OCI-LY3 (cell line): ENCODE measurements at regions not wholly inside any gene's neighbourhood (a gene's known extent, or its start where the extent isn't known, plus 50 kb on each side); places are given as distances from the start of the nearest gene placed in this dataset.

ENCODE experiments used
- EZH2phosphoT487 ChIP-seq: fragments of 200-600 bp; shearing (Covaris generic); IDR thresholded peaks from 2 replicates; pipeline ENCODE4 v1.6.1; 2018; ENCODE audit warnings: antibody characterized with exemption, mixed run types, low read depth
- TF ChIP-seq, protein P1 (sequence below): fragments of 200-600, 300-600 bp; sonication (generic); IDR thresholded peaks from 2 replicates; pipeline ENCODE4 v1.5.1; 2014; ENCODE audit warnings: antibody characterized with exemption, low read length, low read depth

DNA sequence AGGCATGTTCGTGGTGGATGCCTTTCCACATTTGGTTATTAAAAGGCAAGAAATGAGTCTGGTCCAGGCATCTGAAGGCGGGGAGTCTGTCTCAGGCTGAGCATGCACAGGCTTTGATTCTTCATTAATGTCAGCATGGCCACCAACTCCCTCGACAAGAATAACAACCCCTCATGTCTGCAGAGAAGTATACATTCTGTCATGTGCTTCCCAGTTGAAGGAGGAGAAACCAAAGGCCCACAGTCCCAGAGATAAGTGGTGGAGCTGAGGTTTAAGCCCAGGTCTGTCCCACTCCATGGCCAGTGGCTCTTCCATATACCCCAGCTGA is 61.6 kb upstream of the LAPTM5 start:
- TF ChIP-seq, protein P1, sequence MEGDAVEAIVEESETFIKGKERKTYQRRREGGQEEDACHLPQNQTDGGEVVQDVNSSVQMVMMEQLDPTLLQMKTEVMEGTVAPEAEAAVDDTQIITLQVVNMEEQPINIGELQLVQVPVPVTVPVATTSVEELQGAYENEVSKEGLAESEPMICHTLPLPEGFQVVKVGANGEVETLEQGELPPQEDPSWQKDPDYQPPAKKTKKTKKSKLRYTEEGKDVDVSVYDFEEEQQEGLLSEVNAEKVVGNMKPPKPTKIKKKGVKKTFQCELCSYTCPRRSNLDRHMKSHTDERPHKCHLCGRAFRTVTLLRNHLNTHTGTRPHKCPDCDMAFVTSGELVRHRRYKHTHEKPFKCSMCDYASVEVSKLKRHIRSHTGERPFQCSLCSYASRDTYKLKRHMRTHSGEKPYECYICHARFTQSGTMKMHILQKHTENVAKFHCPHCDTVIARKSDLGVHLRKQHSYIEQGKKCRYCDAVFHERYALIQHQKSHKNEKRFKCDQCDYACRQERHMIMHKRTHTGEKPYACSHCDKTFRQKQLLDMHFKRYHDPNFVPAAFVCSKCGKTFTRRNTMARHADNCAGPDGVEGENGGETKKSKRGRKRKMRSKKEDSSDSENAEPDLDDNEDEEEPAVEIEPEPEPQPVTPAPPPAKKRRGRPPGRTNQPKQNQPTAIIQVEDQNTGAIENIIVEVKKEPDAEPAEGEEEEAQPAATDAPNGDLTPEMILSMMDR: no peak
- TF ChIP-seq EZH2phosphoT487: no peak
